SK-N-SH (cell line): ENCODE measurements at regions not wholly inside any gene's neighbourhood (a gene's known extent, or its start where the extent isn't known, plus 50 kb on each side); places are given as distances from the start of the nearest gene placed in this dataset.
"Not testable (repeated sequence)": the region's sequence is repeated elsewhere in the genome, so short reads cannot be mapped to it uniquely, and the experiment has no call there.

Experiments
- JUND ChIP-seq: IDR thresholded peaks from 2 replicates; pipeline ENCODE4 v1.4.0; 2012
- SMC3 ChIP-seq: IDR thresholded peaks from 2 replicates; pipeline ENCODE4 v1.6.1; 2012; ENCODE audit warnings: low read depth, low read length, improper control_type of control experiment
- TF ChIP-seq, protein P1 (sequence below): fragments of 200-600 bp; sonication (generic); IDR thresholded peaks from 2 replicates; pipeline ENCODE4 v1.6.1; 2017; ENCODE audit warnings: antibody characterized with exemption, mild to moderate bottlenecking, moderate library complexity
- TF ChIP-seq, protein P2 (sequence below): fragments of 150-350 bp; IDR thresholded peaks from 2 replicates; pipeline ENCODE4 v1.6.1; 2016; ENCODE audit warnings: mild to moderate bottlenecking, low read depth, low read length
- TF ChIP-seq, protein P3 (sequence below): IDR thresholded peaks from 2 replicates; pipeline ENCODE4 v1.4.0; 2012; ENCODE audit warnings: low read depth, borderline replicate concordance

- TF ChIP-seq, protein P1, sequence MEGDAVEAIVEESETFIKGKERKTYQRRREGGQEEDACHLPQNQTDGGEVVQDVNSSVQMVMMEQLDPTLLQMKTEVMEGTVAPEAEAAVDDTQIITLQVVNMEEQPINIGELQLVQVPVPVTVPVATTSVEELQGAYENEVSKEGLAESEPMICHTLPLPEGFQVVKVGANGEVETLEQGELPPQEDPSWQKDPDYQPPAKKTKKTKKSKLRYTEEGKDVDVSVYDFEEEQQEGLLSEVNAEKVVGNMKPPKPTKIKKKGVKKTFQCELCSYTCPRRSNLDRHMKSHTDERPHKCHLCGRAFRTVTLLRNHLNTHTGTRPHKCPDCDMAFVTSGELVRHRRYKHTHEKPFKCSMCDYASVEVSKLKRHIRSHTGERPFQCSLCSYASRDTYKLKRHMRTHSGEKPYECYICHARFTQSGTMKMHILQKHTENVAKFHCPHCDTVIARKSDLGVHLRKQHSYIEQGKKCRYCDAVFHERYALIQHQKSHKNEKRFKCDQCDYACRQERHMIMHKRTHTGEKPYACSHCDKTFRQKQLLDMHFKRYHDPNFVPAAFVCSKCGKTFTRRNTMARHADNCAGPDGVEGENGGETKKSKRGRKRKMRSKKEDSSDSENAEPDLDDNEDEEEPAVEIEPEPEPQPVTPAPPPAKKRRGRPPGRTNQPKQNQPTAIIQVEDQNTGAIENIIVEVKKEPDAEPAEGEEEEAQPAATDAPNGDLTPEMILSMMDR = not testable (repeated sequence)
- not testable (repeated sequence) for TF ChIP-seq SMC3, JUND
- TF ChIP-seq, protein P2, sequence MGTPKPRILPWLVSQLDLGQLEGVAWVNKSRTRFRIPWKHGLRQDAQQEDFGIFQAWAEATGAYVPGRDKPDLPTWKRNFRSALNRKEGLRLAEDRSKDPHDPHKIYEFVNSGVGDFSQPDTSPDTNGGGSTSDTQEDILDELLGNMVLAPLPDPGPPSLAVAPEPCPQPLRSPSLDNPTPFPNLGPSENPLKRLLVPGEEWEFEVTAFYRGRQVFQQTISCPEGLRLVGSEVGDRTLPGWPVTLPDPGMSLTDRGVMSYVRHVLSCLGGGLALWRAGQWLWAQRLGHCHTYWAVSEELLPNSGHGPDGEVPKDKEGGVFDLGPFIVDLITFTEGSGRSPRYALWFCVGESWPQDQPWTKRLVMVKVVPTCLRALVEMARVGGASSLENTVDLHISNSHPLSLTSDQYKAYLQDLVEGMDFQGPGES = not testable (repeated sequence)
- TF ChIP-seq, protein P3, sequence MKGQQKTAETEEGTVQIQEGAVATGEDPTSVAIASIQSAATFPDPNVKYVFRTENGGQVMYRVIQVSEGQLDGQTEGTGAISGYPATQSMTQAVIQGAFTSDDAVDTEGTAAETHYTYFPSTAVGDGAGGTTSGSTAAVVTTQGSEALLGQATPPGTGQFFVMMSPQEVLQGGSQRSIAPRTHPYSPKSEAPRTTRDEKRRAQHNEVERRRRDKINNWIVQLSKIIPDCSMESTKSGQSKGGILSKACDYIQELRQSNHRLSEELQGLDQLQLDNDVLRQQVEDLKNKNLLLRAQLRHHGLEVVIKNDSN = not testable (repeated sequence)
Observed at GRCh38 chr3:145709779-145710178, 451.2 kb downstream of the PLOD2 start.
